OCI-LY3 (cell line): ENCODE measurements at regions not wholly inside any gene's neighbourhood (a gene's known extent, or its start where the extent isn't known, plus 50 kb on each side); places are given as distances from the start of the nearest gene placed in this dataset.

Source experiments
- H2AFZ ChIP-seq: fragments of 200-600, 300-600 bp; shearing (Covaris generic); 2 replicates; pipeline ENCODE4 v1.6.0; 2014; ENCODE audit warnings: antibody characterized with exemption, low read depth, low read length
- H3K27ac ChIP-seq: fragments of 200-600, 300-600 bp; sonication (generic); 2 replicates; pipeline ENCODE4 v1.5.1; 2014; ENCODE audit warnings: mild to moderate bottlenecking, low read length, moderate library complexity, mixed read lengths
- H3K27me3 ChIP-seq: fragments of 200-600, 300-600 bp; sonication (generic); 2 replicates; pipeline ENCODE4 v1.6.1; 2014; ENCODE audit warnings: low read depth, low read length, mixed read lengths
- H3K36me3 ChIP-seq: fragments of 200-600, 300-600 bp; sonication (generic); replicated peaks from 2 replicates; pipeline ENCODE3; 2014; ENCODE audit warnings: low read depth, low read length, mixed read lengths
- H3K4me1 ChIP-seq: fragments of 300-600, 200-600 bp; sonication (generic); 2 replicates; pipeline ENCODE4 v1.6.1; 2014; ENCODE audit warnings: low read length, mixed read lengths
- H3K4me2 ChIP-seq: fragments of 200-600, 300-600 bp; sonication (generic); 2 replicates; pipeline ENCODE4 v1.6.1; 2014; ENCODE audit warnings: low read length, mixed read lengths
- H3K4me3 ChIP-seq: fragments of 300-600, 200-600 bp; sonication (generic); 2 replicates; pipeline ENCODE4 v1.5.1; 2014; ENCODE audit warnings: antibody characterized with exemption, mild to moderate bottlenecking, low read length, moderate library complexity
- H3K79me2 ChIP-seq: fragments of 300-600, 200-600 bp; shearing (Covaris generic); 2 replicates; pipeline ENCODE4 v1.6.1; 2014; ENCODE audit warnings: mild to moderate bottlenecking, low read length, mixed read lengths
- H3K9ac ChIP-seq: fragments of 300-600, 200-600 bp; shearing (Covaris generic); 2 replicates; pipeline ENCODE4 v1.6.0; 2014; ENCODE audit warnings: mild to moderate bottlenecking, low read length, moderate library complexity
- H3K9me3 ChIP-seq: fragments of 200-600, 300-600 bp; shearing (Covaris generic); 2 replicates; pipeline ENCODE4 v1.6.1; 2014; ENCODE audit warnings: low read length, mixed read lengths; ENCODE audit not compliant: insufficient read depth
- H4K20me1 ChIP-seq: fragments of 200-600, 300-600 bp; sonication (generic); 2 replicates; pipeline ENCODE4 v1.6.1; 2016; ENCODE audit warnings: low read length, mixed read lengths; ENCODE audit not compliant: insufficient read depth
- CTCF ChIP-seq: fragments of 200-600, 300-600 bp; sonication (generic); IDR thresholded peaks from 2 replicates; pipeline ENCODE4 v1.5.1; 2014; ENCODE audit warnings: antibody characterized with exemption, low read length, low read depth
- EZH2phosphoT487 ChIP-seq: fragments of 200-600 bp; shearing (Covaris generic); IDR thresholded peaks from 2 replicates; pipeline ENCODE4 v1.6.1; 2018; ENCODE audit warnings: antibody characterized with exemption, mixed run types, low read depth

GRCh38 chr1:30572192-30572591, 151.2 kb downstream of the MATN1 start:
- Histone ChIP-seq H3K79me2 (no peaks in the 10 kb centered on the region), H3K4me2 (no peak overlapping the region), H3K4me1 (no peaks in the 10 kb centered on the region), H3K27ac (no peak overlapping the region), H3K4me3 (no peak overlapping the region), H3K27me3 (no peaks in the 10 kb centered on the region), H3K36me3 (no peaks in the 10 kb centered on the region), H3K9ac (no peak overlapping the region), H2AFZ (no peak overlapping the region), H4K20me1 (no peaks in the 10 kb centered on the region), H3K9me3 (no peaks in the 10 kb centered on the region)
- TF ChIP-seq EZH2phosphoT487 (no peak), CTCF (no peak)

- Histone ChIP-seq H3K9me3 (no peaks in the 10 kb centered on the region), H2AFZ (no peak overlapping the region)
- no peak for TF ChIP-seq EZH2phosphoT487
- TF ChIP-seq CTCF, result no peak
Observed at GRCh38 chr1:30571380-30571779, 152.0 kb downstream of the MATN1 start.

GRCh38 chr1:30569384-30569783, 154.0 kb downstream of the MATN1 start:
- TF ChIP-seq CTCF (no peak), EZH2phosphoT487 (no peak)
- H3K9ac ChIP-seq, result no peak overlapping the region
- no peak overlapping the region for H3K4me2 ChIP-seq
- H3K27me3 ChIP-seq, result no peaks in the 10 kb centered on the region
- H3K79me2 ChIP-seq, result no peaks in the 10 kb centered on the region
- H3K4me3 ChIP-seq, result no peak overlapping the region
- no peaks in the 10 kb centered on the region for H4K20me1 ChIP-seq
- no peaks in the 10 kb centered on the region for H3K9me3 ChIP-seq
- no peaks in the 10 kb centered on the region for H3K36me3 ChIP-seq
- H3K4me1 ChIP-seq, result no peaks in the 10 kb centered on the region
- H2AFZ ChIP-seq, result no peak overlapping the region
- no peak overlapping the region for H3K27ac ChIP-seq

More at GRCh38 chr1:30571380-30571779, 152.0 kb downstream of the MATN1 start:
- Histone ChIP-seq H3K4me1 (no peaks in the 10 kb centered on the region), H3K79me2 (no peaks in the 10 kb centered on the region), H3K9ac (no peak overlapping the region), H3K36me3 (no peaks in the 10 kb centered on the region), H3K27me3 (no peaks in the 10 kb centered on the region), H3K27ac (no peak overlapping the region), H3K4me3 (no peak overlapping the region), H4K20me1 (no peaks in the 10 kb centered on the region), H3K4me2 (no peak overlapping the region)

- Histone ChIP-seq H4K20me1 (no peaks in the 10 kb centered on the region), H3K79me2 (no peaks in the 10 kb centered on the region), H3K4me1 (no peaks in the 10 kb centered on the region), H3K4me3 (no peak overlapping the region), H3K27me3 (peaks cover 10% of the 10 kb centered on the region; the same call in 1 of the 2 replicates), H3K9ac (no peak overlapping the region), H3K4me2 (no peak overlapping the region), H3K27ac (no peak overlapping the region), H3K9me3 (no peaks in the 10 kb centered on the region), H2AFZ (no peak overlapping the region), H3K36me3 (no peaks in the 10 kb centered on the region)
- TF ChIP-seq CTCF (no peak), EZH2phosphoT487 (no peak)
Observed at GRCh38 chr1:30562559-30562958, 160.8 kb downstream of the MATN1 start.
